SU-DHL-6 (cell line): ENCODE measurements at regions not wholly inside any gene's neighbourhood (a gene's known extent, or its start where the extent isn't known, plus 50 kb on each side); places are given as distances from the start of the nearest gene placed in this dataset.

ENCODE experiments used
- H2AFZ ChIP-seq: fragments of 200-600 bp; sonication (generic); 2 replicates; pipeline ENCODE4 v1.6.1; 2014; ENCODE audit warnings: low read depth, mild to moderate bottlenecking, moderate library complexity, mixed read lengths, antibody characterized with exemption, low read length; ENCODE audit not compliant: severe bottlenecking
- H3F3A ChIP-seq: fragments of 200-600 bp; shearing (Covaris generic); 2 replicates; pipeline ENCODE4 v1.6.0; 2016; ENCODE audit warnings: antibody characterized with exemption, mild to moderate bottlenecking; ENCODE audit not compliant: insufficient read depth
- H3K27ac ChIP-seq: fragments of 200-600 bp; sonication (generic); 2 replicates; pipeline ENCODE4 v1.5.1; 2016; ENCODE audit warnings: low read depth, mild to moderate bottlenecking, low read length, moderate library complexity, mixed read lengths
- H3K27me3 ChIP-seq: fragments of 200-600 bp; sonication (generic), shearing (Covaris generic); 2 replicates; pipeline ENCODE4 v1.6.0; 2014; ENCODE audit warnings: mild to moderate bottlenecking, low read length
- H3K36me3 ChIP-seq: fragments of 200-600 bp; sonication (generic); 2 replicates; pipeline ENCODE4 v1.6.1; 2014; ENCODE audit warnings: mild to moderate bottlenecking, low read length, mixed read lengths
- H3K4me2 ChIP-seq: fragments of 300-600, 200-600 bp; shearing (Covaris generic), sonication (generic); 2 replicates; pipeline ENCODE4 v1.6.0; 2014; ENCODE audit warnings: low read length, low read depth, mild to moderate bottlenecking; ENCODE audit not compliant: poor library complexity, severe bottlenecking
- H3K4me3 ChIP-seq: fragments of 200-600 bp; sonication (generic); 2 replicates; pipeline ENCODE4 v1.5.1; 2014; ENCODE audit warnings: antibody characterized with exemption, low read length, mild to moderate bottlenecking, mixed read lengths; ENCODE audit not compliant: insufficient read depth, poor library complexity, severe bottlenecking
- H3K79me2 ChIP-seq: fragments of 200-600 bp; sonication (generic); 2 replicates; pipeline ENCODE4 v1.6.1; 2014; ENCODE audit warnings: mild to moderate bottlenecking, low read length, moderate library complexity; ENCODE audit not compliant: insufficient read depth
- H3K9ac ChIP-seq: fragments of 200-600 bp; sonication (generic); 2 replicates; pipeline ENCODE4 v1.7.0; 2014; ENCODE audit warnings: mild to moderate bottlenecking, low read length
- H3K9me2 ChIP-seq: fragments of 200-600 bp; sonication (generic); replicated peaks from 2 replicates; pipeline ENCODE4 v1.6.1; 2014; ENCODE audit warnings: low read length; ENCODE audit not compliant: insufficient read depth
- H3K9me3 ChIP-seq: fragments of 200-600 bp; sonication (generic); 2 replicates; pipeline ENCODE4 v1.6.1; 2014; ENCODE audit warnings: low read length, mixed read lengths; ENCODE audit not compliant: insufficient read depth
- H4K20me1 ChIP-seq: fragments of 200-600 bp; sonication (generic); 2 replicates; pipeline ENCODE4 v1.6.1; 2014; ENCODE audit warnings: low read depth, mild to moderate bottlenecking, antibody characterized with exemption, low read length, moderate library complexity, mixed read lengths
- CTCF ChIP-seq: fragments of 200-600 bp; sonication (generic); IDR thresholded peaks from one replicate; pipeline ENCODE4 v1.5.1; 2017; ENCODE audit warnings: antibody characterized with exemption, mild to moderate bottlenecking, low read length, moderate library complexity; ENCODE audit not compliant: insufficient read depth, poor library complexity, severe bottlenecking
- EZH2phosphoT487 ChIP-seq: fragments of 200-600 bp; sonication (generic), shearing (Covaris generic); conservative IDR thresholded peaks from 2 replicates; pipeline ENCODE4 v1.6.1; 2018; ENCODE audit warnings: mild to moderate bottlenecking, antibody characterized with exemption, low read length, moderate library complexity, mixed read lengths

DNA sequence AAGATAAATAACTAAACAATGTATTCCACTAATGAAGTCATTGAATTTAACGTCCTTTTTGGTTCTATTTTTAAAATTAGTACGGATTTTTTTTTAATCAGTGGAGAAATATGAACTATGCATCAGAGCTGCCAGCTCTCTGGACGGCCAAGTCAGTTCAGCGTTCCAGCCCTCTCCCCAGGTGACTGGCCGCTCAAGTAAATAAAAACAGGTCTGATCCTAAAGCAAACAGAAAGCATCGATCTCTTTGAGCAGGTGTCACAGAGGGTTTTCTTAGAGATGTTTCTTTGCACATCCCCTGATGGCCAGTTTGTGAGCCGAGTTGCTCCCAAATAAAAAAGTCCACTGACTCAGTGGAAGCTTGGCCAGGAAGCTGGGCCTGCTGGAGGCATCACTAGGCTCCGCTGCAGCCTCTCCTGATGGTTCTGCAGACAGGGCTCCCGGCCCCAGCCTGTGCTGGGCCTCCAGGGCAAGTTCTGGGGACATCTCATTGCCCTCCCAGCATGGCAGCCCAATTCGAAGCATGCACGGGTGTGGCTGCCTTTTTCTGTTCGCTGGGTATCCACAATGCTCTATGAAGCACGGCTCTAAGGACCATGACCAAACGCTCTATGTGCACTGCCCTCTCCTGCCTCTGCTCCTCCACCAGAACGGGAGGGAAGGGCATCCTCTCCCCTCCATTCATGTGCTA lies 74.7 kb upstream of the PPP2R2D start:
- no peak overlapping the region for H3K27ac ChIP-seq
- no peak overlapping the region for H3K4me2 ChIP-seq
- TF ChIP-seq EZH2phosphoT487 (no peak), CTCF (no peak)
- H3K9me2 ChIP-seq: no peaks in the 10 kb centered on the region
- H3K79me2 ChIP-seq: no peaks in the 10 kb centered on the region
- H3K9me3 ChIP-seq: no peaks in the 10 kb centered on the region
- H3K9ac ChIP-seq: no peak overlapping the region
- no peaks in the 10 kb centered on the region for H3K27me3 ChIP-seq
- no peak overlapping the region for H3K4me3 ChIP-seq
- H3F3A ChIP-seq: no peaks in the 10 kb centered on the region
- H3K36me3 ChIP-seq: no peaks in the 10 kb centered on the region
- H2AFZ ChIP-seq: no peak overlapping the region
- no peaks in the 10 kb centered on the region for H4K20me1 ChIP-seq

GRCh38 chr10:131829156-131829930 lies 71.5 kb upstream of the PPP2R2D start:
- Histone ChIP-seq H3K9me3 (no peaks in the 10 kb centered on the region), H3K79me2 (no peaks in the 10 kb centered on the region), H4K20me1 (no peaks in the 10 kb centered on the region), H3K36me3 (no peaks in the 10 kb centered on the region), H2AFZ (no peak overlapping the region), H3K27ac (no peak overlapping the region), H3K9me2 (no peaks in the 10 kb centered on the region), H3K27me3 (no peaks in the 10 kb centered on the region), H3K9ac (no peak overlapping the region), H3K4me3 (no peak overlapping the region), H3K4me2 (no peak overlapping the region), H3F3A (no peaks in the 10 kb centered on the region)
- no peak for TF ChIP-seq CTCF
- TF ChIP-seq EZH2phosphoT487: no peak

DNA sequence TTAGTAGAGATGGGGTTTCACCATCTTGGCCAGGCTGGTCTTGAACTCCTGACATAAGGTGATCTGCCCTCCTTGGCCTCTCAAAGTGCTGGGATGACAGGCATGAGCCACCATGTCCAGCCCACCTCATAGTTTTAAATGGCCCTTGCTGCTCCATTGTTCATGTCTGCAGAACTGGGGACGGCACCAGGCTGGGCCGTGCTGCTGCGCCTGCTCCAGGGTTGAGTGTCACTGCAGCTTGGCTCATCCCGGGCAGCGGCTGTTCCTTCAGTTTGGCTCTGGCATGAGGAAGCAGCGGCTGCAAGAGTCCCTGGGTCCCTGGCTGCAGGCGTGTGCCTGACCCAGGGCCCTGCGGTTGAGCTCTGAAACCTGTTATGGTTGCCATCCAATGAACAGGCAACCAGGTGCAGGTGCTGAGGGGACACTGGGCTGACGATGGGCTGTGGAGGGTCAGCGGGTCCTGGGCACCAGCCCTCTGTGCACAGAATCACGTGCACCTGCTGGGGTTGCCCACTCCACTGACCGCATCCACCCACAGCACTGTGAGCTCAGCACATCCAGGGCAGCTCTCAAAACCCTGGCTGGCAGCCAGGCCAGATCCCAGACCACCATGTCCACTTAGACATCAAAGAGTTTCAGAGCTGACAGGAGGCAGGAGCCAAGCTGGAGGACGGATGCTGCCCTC lies 70.2 kb upstream of the PPP2R2D start:
- H3F3A ChIP-seq: no peaks in the 10 kb centered on the region
- H3K27me3 ChIP-seq: no peaks in the 10 kb centered on the region
- no peak overlapping the region for H3K4me3 ChIP-seq
- H4K20me1 ChIP-seq: no peaks in the 10 kb centered on the region
- no peaks in the 10 kb centered on the region for H3K9me2 ChIP-seq
- H2AFZ ChIP-seq: no peak overlapping the region
- H3K79me2 ChIP-seq: no peaks in the 10 kb centered on the region
- TF ChIP-seq CTCF (no peak), EZH2phosphoT487 (no peak)
- no peaks in the 10 kb centered on the region for H3K36me3 ChIP-seq
- no peak overlapping the region for H3K9ac ChIP-seq
- no peak overlapping the region for H3K4me2 ChIP-seq
- no peak overlapping the region for H3K27ac ChIP-seq
- H3K9me3 ChIP-seq: no peaks in the 10 kb centered on the region
